ENCODE measurements at regions not wholly inside any gene's neighbourhood (a gene's known extent, or its start where the extent isn't known, plus 50 kb on each side); places are given as distances from the start of the nearest gene placed in this dataset.

DNA sequence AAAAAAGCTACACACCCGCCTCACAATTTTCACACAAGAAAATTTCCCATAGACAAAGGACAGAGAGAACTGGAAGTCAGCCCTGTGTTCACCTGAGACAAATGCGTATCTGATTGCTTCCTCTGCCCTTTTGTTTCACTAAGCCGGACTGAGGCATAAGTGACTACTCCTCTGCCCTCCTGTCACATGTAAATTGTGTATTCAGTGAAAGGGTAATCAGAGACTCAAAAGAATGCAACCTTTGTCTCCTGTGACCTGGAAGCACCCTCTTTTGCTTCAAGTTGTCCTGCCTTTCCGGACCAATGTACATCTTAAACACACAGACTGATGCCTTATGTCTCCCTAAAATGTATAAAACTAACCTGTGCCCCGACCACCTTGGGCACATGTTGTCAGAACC, 483.8 kb upstream of the EYS start:
- TF ChIP-seq POLR2AphosphoS5 (IDR thresholded peaks at IDR 0.05; ENCODE audit: low read depth, low read length) (no peak), TAF1 (IDR thresholded peaks at IDR 0.05; ENCODE audit: borderline replicate concordance, insufficient read depth, low read length) (no peak), SIN3A (IDR thresholded peaks at IDR 0.05; ENCODE audit: borderline replicate concordance, insufficient read depth, low read length) (no peak)
- TF ChIP-seq, protein P1, sequence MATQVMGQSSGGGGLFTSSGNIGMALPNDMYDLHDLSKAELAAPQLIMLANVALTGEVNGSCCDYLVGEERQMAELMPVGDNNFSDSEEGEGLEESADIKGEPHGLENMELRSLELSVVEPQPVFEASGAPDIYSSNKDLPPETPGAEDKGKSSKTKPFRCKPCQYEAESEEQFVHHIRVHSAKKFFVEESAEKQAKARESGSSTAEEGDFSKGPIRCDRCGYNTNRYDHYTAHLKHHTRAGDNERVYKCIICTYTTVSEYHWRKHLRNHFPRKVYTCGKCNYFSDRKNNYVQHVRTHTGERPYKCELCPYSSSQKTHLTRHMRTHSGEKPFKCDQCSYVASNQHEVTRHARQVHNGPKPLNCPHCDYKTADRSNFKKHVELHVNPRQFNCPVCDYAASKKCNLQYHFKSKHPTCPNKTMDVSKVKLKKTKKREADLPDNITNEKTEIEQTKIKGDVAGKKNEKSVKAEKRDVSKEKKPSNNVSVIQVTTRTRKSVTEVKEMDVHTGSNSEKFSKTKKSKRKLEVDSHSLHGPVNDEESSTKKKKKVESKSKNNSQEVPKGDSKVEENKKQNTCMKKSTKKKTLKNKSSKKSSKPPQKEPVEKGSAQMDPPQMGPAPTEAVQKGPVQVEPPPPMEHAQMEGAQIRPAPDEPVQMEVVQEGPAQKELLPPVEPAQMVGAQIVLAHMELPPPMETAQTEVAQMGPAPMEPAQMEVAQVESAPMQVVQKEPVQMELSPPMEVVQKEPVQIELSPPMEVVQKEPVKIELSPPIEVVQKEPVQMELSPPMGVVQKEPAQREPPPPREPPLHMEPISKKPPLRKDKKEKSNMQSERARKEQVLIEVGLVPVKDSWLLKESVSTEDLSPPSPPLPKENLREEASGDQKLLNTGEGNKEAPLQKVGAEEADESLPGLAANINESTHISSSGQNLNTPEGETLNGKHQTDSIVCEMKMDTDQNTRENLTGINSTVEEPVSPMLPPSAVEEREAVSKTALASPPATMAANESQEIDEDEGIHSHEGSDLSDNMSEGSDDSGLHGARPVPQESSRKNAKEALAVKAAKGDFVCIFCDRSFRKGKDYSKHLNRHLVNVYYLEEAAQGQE (IDR thresholded peaks at IDR 0.05; ENCODE audit: insufficient read depth in 1 of 2, low read depth in 2 of 2, low read length in 2 of 2): no peak
